Gastroesophageal sphincter (tissue), 4 donors: ENCODE measurements at regions not wholly inside any gene's neighbourhood (a gene's known extent, or its start where the extent isn't known, plus 50 kb on each side); places are given as distances from the start of the nearest gene placed in this dataset.

Experiments used
- ATAC-seq: fragments of 150-250 bp; one replicate; pipeline ENCODE4 v1.9.1; 2016; ENCODE audit warnings: mild to moderate bottlenecking, moderate library complexity
- H3K27ac ChIP-seq, 4 donors: fragments of 200-600 bp; sonication (generic) in 3 of 4; 1 replicate in 3 of 4; 2 replicates in 1 of 4; pipeline ENCODE4 v1.5.1; 2016 to 2019
- H3K27me3 ChIP-seq: fragments of 200-600 bp; sonication (generic); one replicate; pipeline ENCODE4 v1.5.1; 2019
- H3K36me3 ChIP-seq, 2 donors: fragments of 200-600 bp; sonication (generic); one replicate each; pipeline ENCODE4 v1.5.1; 2019; ENCODE audit warnings: control low read depth in 1 of 2
- H3K4me1 ChIP-seq, 3 donors: fragments of 200-600 bp; sonication (generic); 1 replicate in 2 of 3; 2 replicates in 1 of 3; pipeline ENCODE4 v1.5.1; 2016 to 2019; ENCODE audit warnings: control low read depth in 2 of 3
- H3K4me3 ChIP-seq, 2 donors: fragments of 200-600 bp; sonication (generic); one replicate each; pipeline ENCODE4 v1.5.1; 2019; ENCODE audit warnings: mild to moderate bottlenecking in 1 of 2, moderate library complexity in 1 of 2
- H3K9me3 ChIP-seq, 3 donors: fragments of 200-600 bp; sonication (generic); one replicate each; pipeline ENCODE4 v1.5.1; 2017 to 2019; ENCODE audit warnings: control low read depth in 2 of 3
- CTCF ChIP-seq, 4 experiments: fragments of 200-600 bp in 2 of 4; fragments of 450-650 bp in 2 of 4; sonication (generic) in 1 of 4; IDR thresholded peaks; one replicate each; pipeline ENCODE4 v1.5.1; 2017 to 2019; ENCODE audit warnings: antibody characterized with exemption in 4 of 4, mild to moderate bottlenecking in 2 of 4, moderate library complexity in 2 of 4
- EP300 ChIP-seq: sonication (generic); formaldehyde crosslinking; IDR thresholded peaks from one replicate; pipeline ENCODE4 v1.6.1; 2017; ENCODE audit warnings: antibody characterized with exemption, mild to moderate bottlenecking
- POLR2A ChIP-seq, 2 donors: fragments of 450-650 bp; IDR thresholded peaks; one replicate each; pipeline ENCODE4 v1.6.1; 2017; ENCODE audit warnings: antibody characterized with exemption in 2 of 2, mild to moderate bottlenecking in 2 of 2, moderate library complexity in 1 of 2
- POLR2AphosphoS5 ChIP-seq: sonication (generic); formaldehyde crosslinking; IDR thresholded peaks from one replicate; pipeline ENCODE4 v1.6.1; 2017; ENCODE audit warnings: antibody characterized with exemption
- WGBS, 2 donors: methylation state at CpG; one replicate each; pipeline ENCODE4 v1.1.5; 2018; ENCODE audit warnings: low coverage in 1 of 2; 5-methylcytosine and 5-hydroxymethylcytosine counted together

GRCh38 chr2:6645672-6646071 lies 220.0 kb downstream of the CMPK2 start:
- Histone ChIP-seq H3K27ac (no peak overlapping the region), H3K4me3 (no peak overlapping the region), H3K36me3 (no peaks in the 10 kb centered on the region), H3K4me1 (no peaks in the 10 kb centered on the region), H3K27me3 (no peaks in the 10 kb centered on the region), H3K9me3 (no peaks in the 10 kb centered on the region)
- TF ChIP-seq POLR2AphosphoS5 = no peak
- TF ChIP-seq EP300 = no peak
- no peak for TF ChIP-seq CTCF (IDR thresholded peaks at IDR 0.05)
- TF ChIP-seq POLR2A (IDR thresholded peaks at IDR 0.05) = no peak
- WGBS, 2 donors = 80 to 83% methylated on average over 1 of the region's 1 CpG
- ATAC-seq = no peak

GRCh38 chr2:6647046-6647445 lies 218.7 kb downstream of the CMPK2 start:
- 48 to 76% methylated on average over 5 to 6 of the region's 6 CpGs for WGBS, 2 donors
- Histone ChIP-seq H3K36me3 (no peaks in the 10 kb centered on the region), H3K9me3 (no peaks in the 10 kb centered on the region), H3K27ac (no peak overlapping the region), H3K4me1 (no peaks in the 10 kb centered on the region), H3K4me3 (no peak overlapping the region), H3K27me3 (no peaks in the 10 kb centered on the region)
- TF ChIP-seq POLR2A (IDR thresholded peaks at IDR 0.05) = no peak
- no peak for ATAC-seq

GRCh38 chr2:6648596-6649247 lies 217.0 kb downstream of the CMPK2 start:
- Histone ChIP-seq H3K36me3 (no peaks in the 10 kb centered on the region), H3K27ac (no peak overlapping the region), H3K4me3 (no peak overlapping the region), H3K4me1 (no peaks in the 10 kb centered on the region), H3K9me3 (no peaks in the 10 kb centered on the region), H3K27me3 (no peaks in the 10 kb centered on the region)
- WGBS, 2 donors = 64 to 65% methylated on average over 5 to 6 of the region's 6 CpGs
- TF ChIP-seq POLR2AphosphoS5 (no peak), EP300 (no peak), POLR2A (IDR thresholded peaks at IDR 0.05) (no peak), CTCF (IDR thresholded peaks at IDR 0.05) (no peak)
- ATAC-seq = no peak

- WGBS, 2 donors = 75 to 81% methylated on average over 4 to 5 of the region's 5 CpGs
- ATAC-seq = no peak
- Histone ChIP-seq H3K9me3 (no peaks in the 10 kb centered on the region), H3K4me3 (no peak overlapping the region), H3K27ac (no peak overlapping the region), H3K4me1 (no peaks in the 10 kb centered on the region), H3K36me3 (no peaks in the 10 kb centered on the region), H3K27me3 (peaks cover 5% of the 10 kb centered on the region)
- TF ChIP-seq POLR2AphosphoS5 (no peak), POLR2A (IDR thresholded peaks at IDR 0.05) (no peak), EP300 (no peak)
Measured at GRCh38 chr2:6650311-6650710, 215.4 kb downstream of the CMPK2 start.

GRCh38 chr2:6652251-6652650 lies 213.5 kb downstream of the CMPK2 start:
- Histone ChIP-seq H3K27ac (no peak overlapping the region), H3K27me3 (peaks cover 5% of the 10 kb centered on the region), H3K9me3 (no peaks in the 10 kb centered on the region), H3K4me3 (no peak overlapping the region), H3K4me1 (no peaks in the 10 kb centered on the region), H3K36me3 (no peaks in the 10 kb centered on the region)
- TF ChIP-seq POLR2A (IDR thresholded peaks at IDR 0.05) = no peak
- TF ChIP-seq CTCF (IDR thresholded peaks at IDR 0.05) = no peak
- TF ChIP-seq POLR2AphosphoS5 = no peak
- TF ChIP-seq EP300 = no peak
- ATAC-seq = no peak
- 55 to 61% methylated on average over 2 of the region's 2 CpGs for WGBS, 2 donors

GRCh38 chr2:6653281-6653750 lies 212.4 kb downstream of the CMPK2 start:
- Histone ChIP-seq H3K4me3 (no peak overlapping the region), H3K27ac (no peak overlapping the region), H3K9me3 (no peaks in the 10 kb centered on the region), H3K4me1 (no peaks in the 10 kb centered on the region), H3K27me3 (peaks cover 5% of the 10 kb centered on the region), H3K36me3 (no peaks in the 10 kb centered on the region)
- WGBS, 2 donors = 76 to 79% methylated on average over 7 of the region's 7 CpGs
- TF ChIP-seq CTCF (IDR thresholded peaks at IDR 0.05) = no peak
- TF ChIP-seq POLR2A (IDR thresholded peaks at IDR 0.05) = no peak
- TF ChIP-seq EP300 = no peak
- no peak for TF ChIP-seq POLR2AphosphoS5
- no peak for ATAC-seq
